A549 (cell line): ENCODE measurements at regions not wholly inside any gene's neighbourhood (a gene's known extent, or its start where the extent isn't known, plus 50 kb on each side); places are given as distances from the start of the nearest gene placed in this dataset.

Source experiments
- CEBPB ChIP-seq, 2 experiments: fragments of >200 bp in 1 of 2; sonication (Bioruptor Twin) in 1 of 2; formaldehyde crosslinking in 1 of 2; IDR thresholded peaks; 2 replicates each; pipeline ENCODE4 v1.6.1; 2012 to 2016
- EHMT2 ChIP-seq: fragments of 200-600 bp; sonication (generic); IDR thresholded peaks from 2 replicates; pipeline ENCODE4 v1.6.1; 2016; ENCODE audit warnings: antibody characterized with exemption, low read depth, mild to moderate bottlenecking, moderate library complexity
- EP300 ChIP-seq, 2 experiments: fragments of >200 bp; sonication (Bioruptor Twin); formaldehyde crosslinking; IDR thresholded peaks; 2 replicates in 1 of 2; 3 replicates in 1 of 2; pipeline ENCODE4 v1.6.1; 2016 to 2017
- GATA3 ChIP-seq: IDR thresholded peaks from 2 replicates; pipeline ENCODE4 v1.6.1; 2012; ENCODE audit warnings: borderline replicate concordance
- HDAC2 ChIP-seq: fragments of 200-600 bp; sonication (generic); IDR thresholded peaks from 2 replicates; pipeline ENCODE4 v1.6.1; 2016
- JUNB ChIP-seq: fragments of >200 bp; sonication (Bioruptor Twin); formaldehyde crosslinking; IDR thresholded peaks from 2 replicates; pipeline ENCODE4 v1.6.1; 2016
- KDM5A ChIP-seq: fragments of 200-600 bp; sonication (generic); IDR thresholded peaks from 2 replicates; pipeline ENCODE4 v1.6.1; 2016; ENCODE audit warnings: antibody characterized with exemption, mild to moderate bottlenecking
- NR3C1 ChIP-seq: fragments of >200 bp; sonication (Bioruptor Twin); formaldehyde crosslinking; IDR thresholded peaks from 3 replicates; pipeline ENCODE4 v1.6.1; 2017
- POLR2A ChIP-seq: IDR thresholded peaks from 2 replicates; pipeline ENCODE4 v1.6.1; 2012; ENCODE audit warnings: mild to moderate bottlenecking, low read length
- RAD21 ChIP-seq, 2 experiments: fragments of >200 bp in 1 of 2; sonication (Bioruptor Twin) in 1 of 2; formaldehyde crosslinking in 1 of 2; IDR thresholded peaks in 1 of 2; conservative IDR thresholded peaks in 1 of 2; 2 replicates in 1 of 2; 3 replicates in 1 of 2; pipeline ENCODE4 v1.6.1; 2012 to 2018; ENCODE audit warnings: inconsistent platforms in 1 of 2
- SMC3 ChIP-seq: fragments of >200 bp; sonication (Bioruptor Twin); formaldehyde crosslinking; IDR thresholded peaks from 3 replicates; pipeline ENCODE4 v1.6.1; 2018; ENCODE audit warnings: inconsistent platforms
- TP53 ChIP-seq: fragments of 250-450 bp; sonication (Bioruptor Pico); IDR thresholded peaks from 2 replicates; pipeline ENCODE4 v1.5.0; 2021; ENCODE audit warnings: mild to moderate bottlenecking, moderate library complexity
- TF ChIP-seq, protein P1 (sequence below): fragments of >200 bp; sonication (Bioruptor Twin); formaldehyde crosslinking; IDR thresholded peaks from 3 replicates; pipeline ENCODE4 v1.5.1; 2016
- TF ChIP-seq, protein P2 (sequence below): fragments of 200-600 bp; sonication (generic); IDR thresholded peaks from 2 replicates; pipeline ENCODE4 v1.6.1; 2016; ENCODE audit warnings: antibody characterized with exemption, mild to moderate bottlenecking, moderate library complexity

DNA sequence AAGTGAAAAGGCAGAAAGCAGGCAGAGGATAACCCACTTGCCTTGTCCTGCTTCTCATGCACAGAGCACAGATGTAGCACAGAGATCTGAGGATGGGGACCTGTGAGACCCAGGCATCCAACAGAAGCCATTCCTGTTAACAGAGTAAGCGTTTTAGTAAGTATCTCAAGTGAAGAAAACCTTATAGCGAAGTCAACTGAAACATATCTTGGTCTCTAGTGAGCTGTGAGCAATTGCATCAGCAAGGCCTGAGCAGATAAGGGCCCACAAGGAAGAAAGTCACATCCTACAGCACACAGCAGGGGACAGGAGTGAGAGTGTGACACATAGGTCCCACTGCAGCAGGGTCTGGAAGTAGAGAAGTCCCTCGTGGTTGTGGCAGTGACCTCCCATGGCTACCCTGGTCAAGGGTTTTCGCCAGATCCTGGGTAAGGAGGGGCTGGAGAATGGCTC is 248.7 kb upstream of the TNP1 start:
- TF ChIP-seq EHMT2 = no peak
- no peak for TF ChIP-seq JUNB
- TF ChIP-seq, protein P1, sequence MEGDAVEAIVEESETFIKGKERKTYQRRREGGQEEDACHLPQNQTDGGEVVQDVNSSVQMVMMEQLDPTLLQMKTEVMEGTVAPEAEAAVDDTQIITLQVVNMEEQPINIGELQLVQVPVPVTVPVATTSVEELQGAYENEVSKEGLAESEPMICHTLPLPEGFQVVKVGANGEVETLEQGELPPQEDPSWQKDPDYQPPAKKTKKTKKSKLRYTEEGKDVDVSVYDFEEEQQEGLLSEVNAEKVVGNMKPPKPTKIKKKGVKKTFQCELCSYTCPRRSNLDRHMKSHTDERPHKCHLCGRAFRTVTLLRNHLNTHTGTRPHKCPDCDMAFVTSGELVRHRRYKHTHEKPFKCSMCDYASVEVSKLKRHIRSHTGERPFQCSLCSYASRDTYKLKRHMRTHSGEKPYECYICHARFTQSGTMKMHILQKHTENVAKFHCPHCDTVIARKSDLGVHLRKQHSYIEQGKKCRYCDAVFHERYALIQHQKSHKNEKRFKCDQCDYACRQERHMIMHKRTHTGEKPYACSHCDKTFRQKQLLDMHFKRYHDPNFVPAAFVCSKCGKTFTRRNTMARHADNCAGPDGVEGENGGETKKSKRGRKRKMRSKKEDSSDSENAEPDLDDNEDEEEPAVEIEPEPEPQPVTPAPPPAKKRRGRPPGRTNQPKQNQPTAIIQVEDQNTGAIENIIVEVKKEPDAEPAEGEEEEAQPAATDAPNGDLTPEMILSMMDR = no peak
- TF ChIP-seq POLR2A = no peak
- TF ChIP-seq HDAC2 = no peak
- TF ChIP-seq CEBPB (IDR thresholded peaks at IDR 0.05) = no peak
- no peak for TF ChIP-seq KDM5A
- no peak for TF ChIP-seq RAD21 (conservative IDR thresholded peaks at IDR 0.05 in 1 of 2, IDR thresholded peaks at IDR 0.05 in 1 of 2)
- TF ChIP-seq NR3C1 = no peak
- TF ChIP-seq, protein P2, sequence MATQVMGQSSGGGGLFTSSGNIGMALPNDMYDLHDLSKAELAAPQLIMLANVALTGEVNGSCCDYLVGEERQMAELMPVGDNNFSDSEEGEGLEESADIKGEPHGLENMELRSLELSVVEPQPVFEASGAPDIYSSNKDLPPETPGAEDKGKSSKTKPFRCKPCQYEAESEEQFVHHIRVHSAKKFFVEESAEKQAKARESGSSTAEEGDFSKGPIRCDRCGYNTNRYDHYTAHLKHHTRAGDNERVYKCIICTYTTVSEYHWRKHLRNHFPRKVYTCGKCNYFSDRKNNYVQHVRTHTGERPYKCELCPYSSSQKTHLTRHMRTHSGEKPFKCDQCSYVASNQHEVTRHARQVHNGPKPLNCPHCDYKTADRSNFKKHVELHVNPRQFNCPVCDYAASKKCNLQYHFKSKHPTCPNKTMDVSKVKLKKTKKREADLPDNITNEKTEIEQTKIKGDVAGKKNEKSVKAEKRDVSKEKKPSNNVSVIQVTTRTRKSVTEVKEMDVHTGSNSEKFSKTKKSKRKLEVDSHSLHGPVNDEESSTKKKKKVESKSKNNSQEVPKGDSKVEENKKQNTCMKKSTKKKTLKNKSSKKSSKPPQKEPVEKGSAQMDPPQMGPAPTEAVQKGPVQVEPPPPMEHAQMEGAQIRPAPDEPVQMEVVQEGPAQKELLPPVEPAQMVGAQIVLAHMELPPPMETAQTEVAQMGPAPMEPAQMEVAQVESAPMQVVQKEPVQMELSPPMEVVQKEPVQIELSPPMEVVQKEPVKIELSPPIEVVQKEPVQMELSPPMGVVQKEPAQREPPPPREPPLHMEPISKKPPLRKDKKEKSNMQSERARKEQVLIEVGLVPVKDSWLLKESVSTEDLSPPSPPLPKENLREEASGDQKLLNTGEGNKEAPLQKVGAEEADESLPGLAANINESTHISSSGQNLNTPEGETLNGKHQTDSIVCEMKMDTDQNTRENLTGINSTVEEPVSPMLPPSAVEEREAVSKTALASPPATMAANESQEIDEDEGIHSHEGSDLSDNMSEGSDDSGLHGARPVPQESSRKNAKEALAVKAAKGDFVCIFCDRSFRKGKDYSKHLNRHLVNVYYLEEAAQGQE = no peak
- no peak for TF ChIP-seq EP300 (IDR thresholded peaks at IDR 0.05)
- TF ChIP-seq TP53 (CRISPR knock-in tag) = no peak
- TF ChIP-seq SMC3 = no peak
- TF ChIP-seq GATA3 = no peak
